GM12872 (cell line): ENCODE measurements at regions not wholly inside any gene's neighbourhood (a gene's known extent, or its start where the extent isn't known, plus 50 kb on each side); places are given as distances from the start of the nearest gene placed in this dataset.

Experiments
- TF ChIP-seq, protein P1 (sequence below): IDR thresholded peaks from 3 replicates; pipeline ENCODE4 v1.5.1; 2011; ENCODE audit warnings: low read depth, mild to moderate bottlenecking, low read length, moderate library complexity; ENCODE audit not compliant: insufficient read depth

DNA sequence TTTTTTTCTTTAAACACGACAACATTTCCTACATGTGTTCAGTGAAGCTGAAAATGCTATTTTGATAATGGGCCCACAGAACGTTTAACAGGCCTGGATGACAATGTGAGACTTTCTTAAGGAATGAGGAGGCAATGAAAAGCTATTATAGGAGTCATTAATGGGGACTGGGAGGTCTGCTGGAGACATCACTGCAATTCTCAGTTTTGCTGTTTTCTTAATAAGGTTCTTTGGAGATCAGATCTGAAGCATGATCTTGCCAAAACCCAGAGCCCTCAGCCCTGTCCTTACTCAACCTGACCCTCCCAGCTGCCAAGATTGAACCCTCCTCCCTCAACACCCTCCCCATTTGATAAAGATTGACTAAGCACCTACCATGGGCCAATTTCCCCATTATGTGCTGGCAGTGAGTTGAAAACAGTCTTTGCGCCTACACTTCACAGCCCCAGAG lies 353.1 kb downstream of the MAFB start:
- TF ChIP-seq, protein P1, sequence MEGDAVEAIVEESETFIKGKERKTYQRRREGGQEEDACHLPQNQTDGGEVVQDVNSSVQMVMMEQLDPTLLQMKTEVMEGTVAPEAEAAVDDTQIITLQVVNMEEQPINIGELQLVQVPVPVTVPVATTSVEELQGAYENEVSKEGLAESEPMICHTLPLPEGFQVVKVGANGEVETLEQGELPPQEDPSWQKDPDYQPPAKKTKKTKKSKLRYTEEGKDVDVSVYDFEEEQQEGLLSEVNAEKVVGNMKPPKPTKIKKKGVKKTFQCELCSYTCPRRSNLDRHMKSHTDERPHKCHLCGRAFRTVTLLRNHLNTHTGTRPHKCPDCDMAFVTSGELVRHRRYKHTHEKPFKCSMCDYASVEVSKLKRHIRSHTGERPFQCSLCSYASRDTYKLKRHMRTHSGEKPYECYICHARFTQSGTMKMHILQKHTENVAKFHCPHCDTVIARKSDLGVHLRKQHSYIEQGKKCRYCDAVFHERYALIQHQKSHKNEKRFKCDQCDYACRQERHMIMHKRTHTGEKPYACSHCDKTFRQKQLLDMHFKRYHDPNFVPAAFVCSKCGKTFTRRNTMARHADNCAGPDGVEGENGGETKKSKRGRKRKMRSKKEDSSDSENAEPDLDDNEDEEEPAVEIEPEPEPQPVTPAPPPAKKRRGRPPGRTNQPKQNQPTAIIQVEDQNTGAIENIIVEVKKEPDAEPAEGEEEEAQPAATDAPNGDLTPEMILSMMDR = no peak

DNA sequence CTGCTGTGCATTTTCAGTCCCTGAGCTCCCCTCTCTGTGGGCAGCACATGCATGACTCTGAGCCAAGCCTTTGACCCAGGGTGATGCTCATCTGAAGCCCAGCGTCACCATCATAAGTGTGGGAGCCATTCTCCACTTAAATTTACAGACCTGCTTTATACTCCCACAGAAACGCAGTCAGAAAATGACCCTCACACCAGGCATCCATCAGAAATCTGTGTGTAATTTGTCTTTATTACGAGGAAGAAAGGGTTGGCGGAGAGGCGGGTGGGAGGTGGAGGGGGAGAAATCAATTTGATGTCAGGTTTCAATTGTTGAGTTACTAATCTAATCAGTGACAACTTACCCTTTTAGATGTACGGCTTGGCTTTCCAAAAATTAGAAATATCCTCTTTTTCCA lies 353.6 kb downstream of the MAFB start:
- TF ChIP-seq, protein P1 = no peak

DNA sequence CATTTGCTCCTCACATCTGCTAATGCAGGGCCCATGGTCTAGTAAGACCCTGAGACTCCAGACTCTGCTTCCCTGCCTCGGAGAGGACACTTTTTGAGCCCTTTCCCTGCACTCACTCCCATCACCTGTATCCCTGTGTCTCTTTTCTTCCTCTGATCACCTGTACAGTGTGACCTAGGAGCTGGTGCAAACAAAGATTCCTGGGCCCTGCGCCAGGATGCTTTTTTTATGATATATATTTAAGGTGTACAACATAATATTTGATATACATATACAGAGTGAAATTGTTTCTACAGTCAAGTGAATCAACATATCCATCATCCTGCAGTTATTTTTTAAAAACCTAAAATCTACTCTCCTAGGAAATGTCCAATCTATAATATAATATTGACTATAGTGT lies 355.4 kb downstream of the MAFB start:
- TF ChIP-seq, protein P1 = no peak

DNA sequence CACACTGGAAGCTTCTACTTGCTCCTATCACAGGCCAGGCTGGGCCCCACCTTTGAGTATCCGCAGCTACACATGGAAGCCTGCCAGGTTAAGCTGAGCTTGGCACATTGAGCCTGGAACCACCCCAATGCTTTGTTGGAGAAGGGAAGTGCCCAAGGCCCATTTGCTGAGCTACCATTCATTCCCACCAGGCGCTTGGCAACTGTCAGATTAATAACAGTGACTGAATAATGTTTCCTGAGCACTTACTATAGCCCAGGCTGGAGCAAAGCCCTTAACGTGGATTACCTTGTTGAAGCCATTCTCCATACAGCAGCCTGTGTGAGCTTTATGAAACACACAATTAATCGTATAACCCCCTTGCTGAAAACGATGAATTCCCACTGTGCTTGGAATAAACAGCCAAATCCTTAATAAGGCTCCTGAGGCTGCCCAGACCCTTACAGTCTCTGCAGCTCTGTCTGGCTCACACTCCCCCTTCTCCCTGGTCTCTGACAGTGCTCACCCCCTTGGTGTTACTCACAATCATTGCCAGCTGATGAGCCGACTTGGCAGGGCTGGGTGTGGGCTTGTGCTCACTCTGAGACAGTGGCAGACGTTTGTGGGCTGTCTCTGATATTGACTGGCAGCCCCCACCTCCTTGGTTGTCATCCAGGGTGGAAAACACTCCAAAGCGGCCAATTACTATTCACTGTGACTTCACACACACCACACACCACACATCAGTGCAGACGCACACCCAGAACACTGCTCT lies 357.1 kb downstream of the MAFB start:
- TF ChIP-seq, protein P1 = no peak

DNA sequence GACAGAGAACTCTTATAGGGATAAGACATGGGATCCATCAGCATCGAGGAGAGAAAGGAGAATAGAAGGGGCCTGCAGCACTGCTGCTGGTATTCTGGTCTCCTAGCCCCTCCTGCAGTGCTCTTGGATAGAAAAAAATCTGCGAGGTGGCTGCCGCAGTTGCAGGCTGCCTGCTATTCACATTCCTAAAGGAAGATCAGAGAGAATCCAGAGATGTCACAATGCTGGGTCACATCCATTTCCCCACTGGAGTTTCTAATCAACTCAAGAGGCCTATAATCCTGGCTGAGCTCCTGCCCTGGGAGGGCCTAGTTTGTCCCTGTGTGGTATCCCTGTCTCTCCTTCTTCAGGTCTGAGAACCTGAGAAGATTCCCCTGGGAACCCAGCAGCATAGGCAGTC lies 357.8 kb downstream of the MAFB start:
- TF ChIP-seq, protein P1 = no peak

DNA sequence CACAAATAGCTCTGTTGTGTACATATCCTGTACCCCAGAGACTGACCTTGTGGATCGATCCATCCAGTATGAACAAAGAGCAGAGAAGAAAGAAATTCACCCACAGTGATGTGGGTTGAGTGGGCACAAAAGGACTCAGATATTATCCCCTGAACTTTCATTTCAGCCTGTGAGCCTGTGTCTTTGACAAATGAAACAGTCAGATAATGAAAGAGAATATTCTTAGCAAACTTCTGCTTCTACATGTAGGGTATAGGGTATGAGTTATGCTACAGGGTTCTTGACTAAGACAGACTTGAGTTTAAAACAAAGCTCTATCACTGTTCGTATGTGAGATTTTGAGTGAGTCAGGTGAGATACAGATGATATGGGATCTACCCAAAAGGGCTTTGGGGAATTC lies 359.7 kb downstream of the MAFB start:
- TF ChIP-seq, protein P1 = no peak

DNA sequence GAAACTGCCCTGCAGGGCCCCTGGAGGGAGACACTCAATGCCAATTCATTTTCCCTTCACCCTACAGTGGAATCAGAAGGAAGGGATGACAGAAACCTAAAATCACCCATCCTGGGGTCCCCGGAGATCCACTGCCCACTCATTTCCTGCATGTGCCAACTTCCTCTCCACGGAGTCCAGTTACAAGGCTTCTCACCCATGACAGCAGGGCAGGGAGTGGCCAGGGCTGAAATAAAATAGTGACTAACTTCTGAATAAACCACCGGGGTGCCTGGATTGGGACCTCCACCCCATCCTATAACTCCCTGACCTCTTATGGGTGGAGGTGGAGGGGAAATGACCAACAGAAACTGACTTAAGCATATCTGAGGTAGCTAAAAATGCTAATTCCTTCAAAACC lies 362.3 kb downstream of the MAFB start:
- TF ChIP-seq, protein P1 = no peak
